Thoracic aorta (tissue), 2 donors: ENCODE measurements at regions not wholly inside any gene's neighbourhood (a gene's known extent, or its start where the extent isn't known, plus 50 kb on each side); places are given as distances from the start of the nearest gene placed in this dataset.

ENCODE experiments used
- ATAC-seq: fragments of 150-250 bp; one replicate; pipeline ENCODE4 v1.8.0; 2017; ENCODE audit warnings: low read depth; ENCODE audit not compliant: insufficient number of reproducible peaks, low FRiP score
- DNase-seq: peaks from one replicate; pipeline ENCODE4 v3.0.0-alpha.2; 2020; ENCODE audit warnings: low spot score
- H3K27ac ChIP-seq, 2 donors: fragments of 200-600 bp; sonication (generic); 1 replicate in 1 of 2; 2 replicates in 1 of 2; pipeline ENCODE4 v1.5.1; 2016; ENCODE audit warnings: mild to moderate bottlenecking in 2 of 2, moderate library complexity in 2 of 2
- H3K27me3 ChIP-seq: fragments of 200-600 bp; sonication (generic); replicated peaks from 2 replicates; pipeline ENCODE4 v1.6.0; 2016; ENCODE audit warnings: mild to moderate bottlenecking; ENCODE audit not compliant: insufficient read depth
- H3K36me3 ChIP-seq: fragments of 200-600 bp; sonication (generic); one replicate; pipeline ENCODE4 v1.5.1; 2016
- H3K4me1 ChIP-seq, 2 donors: fragments of 200-600 bp; sonication (generic); 1 replicate in 1 of 2; 2 replicates in 1 of 2; pipeline versions ENCODE4 v1.5.1 to v1.6.0; 2016; ENCODE audit warnings: low read depth in 2 of 2, mild to moderate bottlenecking in 1 of 2; ENCODE audit not compliant: control insufficient read depth in 1 of 2
- H3K4me3 ChIP-seq: fragments of 200-600 bp; sonication (generic); 2 replicates; pipeline ENCODE4 v1.5.1; 2016; ENCODE audit warnings: mild to moderate bottlenecking
- H3K9me3 ChIP-seq: fragments of 200-600 bp; sonication (generic); 2 replicates; pipeline ENCODE4 v1.5.1; 2016
- TF ChIP-seq, protein P1 (sequence below): fragments of 200-600 bp; sonication (generic); IDR thresholded peaks from one replicate; pipeline ENCODE4 v1.5.1; 2019; ENCODE audit warnings: antibody characterized with exemption

DNA sequence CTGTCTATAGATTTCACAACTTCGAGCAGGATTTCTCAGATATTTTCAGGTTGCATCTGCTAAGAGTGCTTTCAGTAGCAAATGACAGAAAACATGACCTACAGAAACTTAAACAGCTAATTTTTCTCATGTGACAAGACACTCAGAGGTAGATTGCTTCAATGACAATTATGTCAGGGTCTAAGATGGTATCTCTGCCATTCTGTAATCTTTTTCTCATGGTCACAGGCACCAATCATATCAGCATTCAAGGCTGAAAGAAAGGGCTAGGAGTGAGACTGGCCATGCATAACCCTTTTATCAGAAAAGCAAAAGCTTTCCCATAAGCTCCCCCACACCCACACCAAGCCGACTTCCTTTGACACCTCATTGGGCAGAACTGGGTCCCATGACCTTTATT is 450.5 kb upstream of the FAR2 start:
- TF ChIP-seq, protein P1, sequence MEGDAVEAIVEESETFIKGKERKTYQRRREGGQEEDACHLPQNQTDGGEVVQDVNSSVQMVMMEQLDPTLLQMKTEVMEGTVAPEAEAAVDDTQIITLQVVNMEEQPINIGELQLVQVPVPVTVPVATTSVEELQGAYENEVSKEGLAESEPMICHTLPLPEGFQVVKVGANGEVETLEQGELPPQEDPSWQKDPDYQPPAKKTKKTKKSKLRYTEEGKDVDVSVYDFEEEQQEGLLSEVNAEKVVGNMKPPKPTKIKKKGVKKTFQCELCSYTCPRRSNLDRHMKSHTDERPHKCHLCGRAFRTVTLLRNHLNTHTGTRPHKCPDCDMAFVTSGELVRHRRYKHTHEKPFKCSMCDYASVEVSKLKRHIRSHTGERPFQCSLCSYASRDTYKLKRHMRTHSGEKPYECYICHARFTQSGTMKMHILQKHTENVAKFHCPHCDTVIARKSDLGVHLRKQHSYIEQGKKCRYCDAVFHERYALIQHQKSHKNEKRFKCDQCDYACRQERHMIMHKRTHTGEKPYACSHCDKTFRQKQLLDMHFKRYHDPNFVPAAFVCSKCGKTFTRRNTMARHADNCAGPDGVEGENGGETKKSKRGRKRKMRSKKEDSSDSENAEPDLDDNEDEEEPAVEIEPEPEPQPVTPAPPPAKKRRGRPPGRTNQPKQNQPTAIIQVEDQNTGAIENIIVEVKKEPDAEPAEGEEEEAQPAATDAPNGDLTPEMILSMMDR = no peak
- ATAC-seq = no peak
- H3K4me1 ChIP-seq = no peaks in the 10 kb centered on the region

DNA sequence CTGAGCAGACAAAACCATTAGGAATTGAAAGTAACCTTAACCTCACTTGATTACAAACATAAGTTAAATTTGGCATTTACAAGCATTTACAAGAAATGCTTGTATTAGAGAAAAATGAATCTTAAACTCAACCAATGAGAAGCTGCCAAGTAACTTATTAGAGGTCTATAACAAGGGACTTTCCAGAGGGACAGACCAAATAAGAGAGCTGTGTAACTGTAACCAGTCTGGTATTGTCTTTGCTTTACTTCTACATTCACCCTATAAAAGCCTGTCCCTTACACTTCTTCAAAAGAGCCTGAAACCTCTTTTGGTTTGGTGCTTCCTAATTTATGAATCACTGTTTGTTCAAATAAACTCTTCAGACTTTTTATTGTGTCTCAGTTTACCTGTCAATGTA is 450.0 kb upstream of the FAR2 start:
- Histone ChIP-seq H3K27me3 (no peaks in the 10 kb centered on the region), H3K27ac (no peak overlapping the region), H3K4me1 (no peaks in the 10 kb centered on the region), H3K4me3 (no peak overlapping the region), H3K36me3 (no peaks in the 10 kb centered on the region), H3K9me3 (peaks cover 6% of the 10 kb centered on the region)
- ATAC-seq (no peak), DNase-seq (no peak)
- TF ChIP-seq, protein P1 = no peak

More for the DNA sequence above, 450.5 kb upstream of the FAR2 start:
- Histone ChIP-seq H3K4me3 (no peak overlapping the region), H3K9me3 (peaks cover 3% of the 10 kb centered on the region), H3K36me3 (no peaks in the 10 kb centered on the region), H3K27ac (no peak overlapping the region), H3K27me3 (no peaks in the 10 kb centered on the region)
- DNase-seq = no peak

DNA sequence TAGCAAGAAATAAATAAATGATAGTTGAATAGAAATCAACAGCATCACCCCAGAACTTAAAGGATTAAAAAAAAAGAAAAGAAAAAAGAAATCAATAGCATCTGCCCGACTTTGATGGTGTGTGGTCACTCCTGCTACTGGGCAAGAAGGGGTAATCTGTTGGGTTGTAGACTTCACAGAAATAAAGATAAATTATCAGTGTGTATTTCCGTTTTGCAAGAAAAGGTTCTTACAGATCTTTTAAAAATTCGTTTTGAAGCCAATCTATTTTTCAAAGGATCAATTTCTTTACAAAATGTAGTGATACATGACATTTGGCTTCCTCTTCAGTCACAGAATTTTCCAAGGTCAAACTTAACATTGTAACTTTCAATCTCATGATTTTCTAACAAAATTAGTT is 448.9 kb upstream of the FAR2 start:
- H3K27me3 ChIP-seq = no peaks in the 10 kb centered on the region
- H3K36me3 ChIP-seq = no peaks in the 10 kb centered on the region
- H3K4me3 ChIP-seq = no peak overlapping the region
- ATAC-seq = no peak
- DNase-seq = no peak
- H3K4me1 ChIP-seq = no peaks in the 10 kb centered on the region
- TF ChIP-seq, protein P1 = no peak
- no peak overlapping the region for H3K27ac ChIP-seq
- peaks cover 6% of the 10 kb centered on the region for H3K9me3 ChIP-seq

DNA sequence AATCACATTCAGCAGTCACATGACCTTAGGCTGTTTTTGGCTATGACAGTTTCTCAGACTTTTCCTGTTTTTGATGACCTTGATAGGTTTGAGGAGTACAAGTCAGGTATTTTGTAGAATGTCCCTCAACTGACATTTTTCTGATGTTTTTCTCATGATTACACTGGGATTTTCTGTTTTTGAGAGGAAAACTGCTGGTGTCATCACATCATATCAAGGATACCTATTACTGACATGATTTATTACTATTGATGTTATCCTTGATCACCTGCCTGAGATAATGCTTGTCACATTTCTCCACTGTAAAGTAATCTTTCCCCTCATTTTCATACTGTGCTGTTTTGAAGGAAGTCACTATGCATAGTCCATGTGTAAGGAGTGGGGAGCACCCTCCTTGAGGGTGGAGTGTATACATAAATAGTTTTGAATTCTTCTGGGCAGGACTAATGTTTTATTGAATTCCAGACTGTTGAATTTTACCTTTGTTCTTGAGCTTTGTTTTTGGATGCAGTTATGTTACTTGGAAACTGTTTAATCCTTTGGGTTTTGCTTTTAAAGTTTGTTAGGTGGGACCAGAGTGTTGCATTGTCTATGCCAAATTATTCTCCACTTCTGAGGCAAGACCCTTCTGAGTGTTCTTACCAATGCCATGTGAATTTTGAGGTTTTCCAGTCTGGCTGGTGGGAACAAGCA is 444.5 kb upstream of the FAR2 start:
- Histone ChIP-seq H3K4me3 (no peak overlapping the region), H3K27ac (no peak overlapping the region)
- ATAC-seq = no peak

DNA sequence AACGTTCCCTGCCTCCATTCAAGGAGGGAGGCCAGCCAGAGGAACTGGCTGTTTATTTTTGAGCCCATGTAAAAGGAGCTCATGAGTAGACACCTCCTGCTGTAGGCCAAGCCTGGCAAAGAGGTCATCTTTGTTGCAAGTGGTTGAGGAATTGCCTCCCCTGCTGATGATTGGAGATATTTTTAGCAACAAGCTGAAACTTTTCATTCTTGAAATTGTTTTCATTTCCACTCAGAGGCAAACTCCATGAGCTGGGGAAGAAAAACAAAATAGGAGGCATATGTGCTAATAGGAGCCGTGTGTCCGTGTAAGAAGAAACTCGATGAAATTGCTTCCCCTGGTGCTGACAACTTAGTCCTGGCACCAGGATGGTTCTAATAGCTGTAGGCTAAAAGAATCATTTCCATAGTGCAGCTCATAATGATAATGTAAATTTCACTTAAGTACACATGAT is 440.1 kb upstream of the FAR2 start:
- Histone ChIP-seq H3K4me1 (peaks cover 0 to 17% of the 10 kb centered on the region in 2 donors), H3K36me3 (no peaks in the 10 kb centered on the region), H3K4me3 (no peak overlapping the region), H3K27me3 (no peaks in the 10 kb centered on the region), H3K9me3 (no peaks in the 10 kb centered on the region), H3K27ac (peak overlapping the region in 1 of 2 donors; percentile 6)
- DNase-seq (no peak), ATAC-seq (peak; percentile 43)
- TF ChIP-seq, protein P1 = no peak

More for the DNA sequence above, 444.5 kb upstream of the FAR2 start:
- Histone ChIP-seq H3K4me1 (peaks cover 0 to 7% of the 10 kb centered on the region in 2 donors), H3K9me3 (peaks cover 6% of the 10 kb centered on the region), H3K27me3 (no peaks in the 10 kb centered on the region), H3K36me3 (no peaks in the 10 kb centered on the region)
- no peak for DNase-seq
- TF ChIP-seq, protein P1 = no peak
